ENCODE measurements at regions not wholly inside any gene's neighbourhood (a gene's known extent, or its start where the extent isn't known, plus 50 kb on each side); places are given as distances from the start of the nearest gene placed in this dataset.

DNA sequence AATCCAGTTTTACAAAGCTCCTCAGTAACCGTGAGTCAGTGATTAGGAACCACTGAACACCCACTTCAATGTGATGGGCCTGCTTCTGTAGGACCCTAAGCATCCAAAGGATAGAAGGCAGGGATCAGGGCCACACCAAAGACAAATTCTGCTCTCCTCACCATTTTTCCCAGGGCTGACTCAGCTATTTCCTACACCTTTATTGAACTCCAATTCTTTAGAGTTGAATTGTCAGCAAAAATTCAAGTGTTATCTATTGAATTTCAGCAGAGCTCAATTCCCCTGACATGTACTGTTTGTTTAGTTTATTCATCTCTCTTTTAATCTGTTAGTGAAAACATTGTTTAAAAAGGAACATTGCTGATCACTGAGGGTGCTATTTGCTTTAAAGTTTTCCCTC lies 457.7 kb upstream of the TMPO start:
- TF ChIP-seq, protein P1, sequence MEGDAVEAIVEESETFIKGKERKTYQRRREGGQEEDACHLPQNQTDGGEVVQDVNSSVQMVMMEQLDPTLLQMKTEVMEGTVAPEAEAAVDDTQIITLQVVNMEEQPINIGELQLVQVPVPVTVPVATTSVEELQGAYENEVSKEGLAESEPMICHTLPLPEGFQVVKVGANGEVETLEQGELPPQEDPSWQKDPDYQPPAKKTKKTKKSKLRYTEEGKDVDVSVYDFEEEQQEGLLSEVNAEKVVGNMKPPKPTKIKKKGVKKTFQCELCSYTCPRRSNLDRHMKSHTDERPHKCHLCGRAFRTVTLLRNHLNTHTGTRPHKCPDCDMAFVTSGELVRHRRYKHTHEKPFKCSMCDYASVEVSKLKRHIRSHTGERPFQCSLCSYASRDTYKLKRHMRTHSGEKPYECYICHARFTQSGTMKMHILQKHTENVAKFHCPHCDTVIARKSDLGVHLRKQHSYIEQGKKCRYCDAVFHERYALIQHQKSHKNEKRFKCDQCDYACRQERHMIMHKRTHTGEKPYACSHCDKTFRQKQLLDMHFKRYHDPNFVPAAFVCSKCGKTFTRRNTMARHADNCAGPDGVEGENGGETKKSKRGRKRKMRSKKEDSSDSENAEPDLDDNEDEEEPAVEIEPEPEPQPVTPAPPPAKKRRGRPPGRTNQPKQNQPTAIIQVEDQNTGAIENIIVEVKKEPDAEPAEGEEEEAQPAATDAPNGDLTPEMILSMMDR (conservative IDR thresholded peaks at IDR 0.05; ENCODE audit: low read depth, low read length): no peak
- no peak for DNase-seq (ENCODE audit: low read depth)
- H3K4me3 ChIP-seq (ENCODE audit: low read depth, low read length): no peak overlapping the region

DNA sequence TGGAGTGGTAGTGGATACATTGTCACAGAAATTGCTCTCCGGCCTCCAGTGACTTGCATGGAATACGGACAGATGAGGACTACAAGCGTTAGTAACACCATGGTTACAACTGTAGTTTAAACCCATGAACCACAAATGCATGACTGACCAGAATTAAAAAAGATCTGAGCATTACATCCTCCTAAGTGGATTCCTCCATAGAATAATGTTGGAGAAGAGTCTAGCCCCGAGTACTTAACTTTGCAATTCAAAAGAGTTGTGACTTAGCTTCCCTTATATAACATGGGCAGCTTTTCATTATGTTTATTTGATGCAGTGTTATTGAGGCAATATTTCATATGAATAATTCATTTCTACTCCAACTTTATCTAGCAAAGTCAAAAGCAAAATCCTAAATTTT lies 457.2 kb upstream of the TMPO start:
- H3K4me3 ChIP-seq (ENCODE audit: low read depth, low read length): no peak overlapping the region
- TF ChIP-seq, protein P1 (conservative IDR thresholded peaks at IDR 0.05; ENCODE audit: low read depth, low read length): no peak
- DNase-seq (ENCODE audit: low read depth): no peak

DNA sequence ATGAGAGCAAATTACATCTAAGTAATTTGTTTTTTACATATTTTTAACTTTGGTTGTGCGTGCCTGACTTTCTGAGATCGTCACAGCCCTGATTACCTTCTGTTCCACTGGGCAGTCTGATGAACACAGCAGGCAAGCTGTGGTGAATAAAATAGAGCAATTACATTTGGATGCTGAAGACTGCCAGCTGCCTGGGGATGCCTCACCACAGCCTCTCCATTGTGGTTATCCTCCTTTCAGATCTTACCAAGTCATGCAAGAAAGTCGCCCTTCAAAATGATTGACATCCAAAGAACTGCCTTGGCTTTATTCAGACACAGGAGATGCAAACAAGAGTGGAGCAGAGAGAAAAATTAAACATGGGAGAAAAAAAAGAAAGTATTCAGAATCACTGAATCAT lies 456.6 kb upstream of the TMPO start:
- H3K4me3 ChIP-seq (ENCODE audit: low read depth, low read length): no peak overlapping the region
- TF ChIP-seq, protein P1 (conservative IDR thresholded peaks at IDR 0.05; ENCODE audit: low read depth, low read length): no peak
- no peak for DNase-seq (ENCODE audit: low read depth)

DNA sequence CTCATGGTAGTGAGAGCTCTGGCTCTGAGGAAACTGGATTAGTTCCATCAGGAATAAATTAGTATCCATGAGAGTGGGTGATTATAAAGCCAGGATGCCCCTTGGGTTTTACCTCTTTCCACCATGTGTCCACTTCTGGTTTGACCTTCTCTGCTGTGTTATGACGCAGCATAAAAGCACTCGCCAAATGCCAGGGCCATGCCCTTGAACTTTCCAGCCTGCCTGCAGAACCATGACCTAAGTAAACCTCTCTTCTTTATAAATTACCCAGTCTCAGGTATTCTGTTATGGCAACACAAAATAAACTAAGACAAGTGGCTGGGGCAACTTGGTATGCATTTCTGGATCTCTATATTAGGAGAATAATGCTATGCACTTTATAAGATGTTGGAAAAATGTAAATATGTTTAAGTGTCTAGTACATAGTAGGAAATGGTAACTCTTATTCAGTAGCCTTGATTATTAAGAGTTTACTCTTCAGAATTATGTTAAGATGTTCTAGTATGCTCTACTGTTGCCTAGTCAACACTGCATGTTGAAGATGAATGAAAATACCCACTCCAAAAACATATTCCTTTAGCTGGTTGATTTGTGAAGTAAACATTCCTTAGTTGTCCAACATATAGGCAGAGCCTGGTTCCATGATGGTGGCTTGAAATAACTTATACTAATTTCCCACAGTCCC lies 455.6 kb upstream of the TMPO start:
- no peak overlapping the region for H3K4me3 ChIP-seq (ENCODE audit: low read depth, low read length)
- TF ChIP-seq, protein P1 (conservative IDR thresholded peaks at IDR 0.05; ENCODE audit: low read depth, low read length): no peak

DNA sequence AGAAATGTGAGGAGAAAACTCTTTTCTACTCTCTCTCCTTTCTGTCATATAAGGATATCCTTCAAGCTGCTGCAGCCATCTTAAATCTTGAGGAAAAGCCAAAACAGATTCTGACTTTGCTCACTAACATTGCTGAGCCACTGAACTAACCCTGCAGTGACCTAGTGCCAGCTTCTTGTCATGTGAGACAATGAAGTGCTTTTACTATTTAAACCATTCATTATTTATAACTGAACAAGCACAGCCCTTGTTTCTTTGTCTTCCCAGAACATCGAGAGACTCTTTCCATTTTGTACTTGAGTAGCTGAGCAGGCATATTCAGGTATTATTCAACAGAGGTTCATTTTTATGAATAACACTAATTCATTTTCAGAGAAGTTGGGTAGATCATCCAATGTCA lies 455.0 kb upstream of the TMPO start:
- TF ChIP-seq, protein P1 (conservative IDR thresholded peaks at IDR 0.05; ENCODE audit: low read depth, low read length): no peak
- DNase-seq (ENCODE audit: low read depth): no peak
- no peak overlapping the region for H3K4me3 ChIP-seq (ENCODE audit: low read depth, low read length)

More for the DNA sequence above, 455.6 kb upstream of the TMPO start:
- DNase-seq (ENCODE audit: low read depth): no peak

DNA sequence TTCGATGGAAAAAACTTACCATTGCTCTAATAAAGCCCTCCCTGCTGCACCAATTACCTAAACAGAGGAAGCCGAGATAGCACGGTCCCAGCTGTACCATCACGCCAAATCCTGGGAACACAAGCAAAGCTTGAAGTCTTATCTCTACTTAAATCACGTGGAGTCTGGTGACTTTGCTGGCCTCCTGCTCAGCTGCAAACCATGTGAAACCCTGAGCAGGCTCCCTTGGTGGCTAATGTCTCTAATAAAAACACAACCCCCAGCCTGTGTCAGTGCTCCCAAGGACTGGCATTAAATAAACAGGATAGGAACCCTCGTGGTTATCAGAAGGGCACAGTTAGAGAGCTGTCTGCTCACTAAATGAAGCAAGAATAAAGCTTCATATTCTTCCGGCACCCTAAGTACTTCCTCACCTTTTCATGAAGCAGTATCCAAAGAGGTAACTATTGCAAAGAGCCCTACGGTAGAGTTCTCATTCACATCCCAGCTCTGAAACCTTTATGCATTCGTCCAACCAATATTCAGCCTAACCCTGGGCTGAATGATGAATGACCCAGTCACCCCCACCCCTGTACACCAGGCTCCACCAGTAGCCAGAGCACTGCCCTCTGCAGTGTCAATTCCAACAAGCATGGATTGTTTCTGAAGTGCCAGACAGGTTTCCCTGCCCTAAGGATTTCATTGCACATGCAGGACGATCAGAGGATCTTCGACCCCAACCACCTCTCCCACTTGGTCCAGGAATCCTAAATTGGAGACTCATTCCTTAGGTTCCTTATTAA lies 452.7 kb upstream of the TMPO start:
- TF ChIP-seq, protein P1 (conservative IDR thresholded peaks at IDR 0.05; ENCODE audit: low read depth, low read length): no peak
- no peak for DNase-seq (ENCODE audit: low read depth)
- no peak overlapping the region for H3K4me3 ChIP-seq (ENCODE audit: low read depth, low read length)
